ENCODE measurements at regions not wholly inside any gene's neighbourhood (a gene's known extent, or its start where the extent isn't known, plus 50 kb on each side); places are given as distances from the start of the nearest gene placed in this dataset.
"Not testable (repeated sequence)": the region's sequence is repeated elsewhere in the genome, so short reads cannot be mapped to it uniquely, and the experiment has no call there.

DNA sequence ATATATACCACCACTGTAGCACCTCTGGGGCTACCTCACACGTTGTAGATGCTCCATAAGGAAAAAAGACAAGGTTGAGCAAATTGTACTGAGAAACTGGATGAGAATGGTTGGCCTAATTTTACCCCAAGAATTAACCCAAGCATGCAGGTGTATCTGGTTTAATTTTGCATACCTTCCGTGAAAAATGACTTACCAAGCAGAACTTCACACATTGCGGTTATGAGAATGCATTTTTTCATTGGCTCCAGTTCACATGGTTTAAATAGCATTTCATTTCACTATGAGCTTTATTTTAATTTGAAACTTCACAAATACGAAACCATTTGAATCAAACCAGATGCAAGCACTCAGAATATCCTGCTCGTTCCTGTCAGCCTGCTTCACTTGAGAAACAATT lies 512.2 kb downstream of the LTN1 start:
- no peak for TF ChIP-seq EZH2 (IDR thresholded peaks at IDR 0.05; ENCODE audit: borderline replicate concordance, low read depth, low read length, poor library complexity, severe bottlenecking)
- TF ChIP-seq, protein P1, sequence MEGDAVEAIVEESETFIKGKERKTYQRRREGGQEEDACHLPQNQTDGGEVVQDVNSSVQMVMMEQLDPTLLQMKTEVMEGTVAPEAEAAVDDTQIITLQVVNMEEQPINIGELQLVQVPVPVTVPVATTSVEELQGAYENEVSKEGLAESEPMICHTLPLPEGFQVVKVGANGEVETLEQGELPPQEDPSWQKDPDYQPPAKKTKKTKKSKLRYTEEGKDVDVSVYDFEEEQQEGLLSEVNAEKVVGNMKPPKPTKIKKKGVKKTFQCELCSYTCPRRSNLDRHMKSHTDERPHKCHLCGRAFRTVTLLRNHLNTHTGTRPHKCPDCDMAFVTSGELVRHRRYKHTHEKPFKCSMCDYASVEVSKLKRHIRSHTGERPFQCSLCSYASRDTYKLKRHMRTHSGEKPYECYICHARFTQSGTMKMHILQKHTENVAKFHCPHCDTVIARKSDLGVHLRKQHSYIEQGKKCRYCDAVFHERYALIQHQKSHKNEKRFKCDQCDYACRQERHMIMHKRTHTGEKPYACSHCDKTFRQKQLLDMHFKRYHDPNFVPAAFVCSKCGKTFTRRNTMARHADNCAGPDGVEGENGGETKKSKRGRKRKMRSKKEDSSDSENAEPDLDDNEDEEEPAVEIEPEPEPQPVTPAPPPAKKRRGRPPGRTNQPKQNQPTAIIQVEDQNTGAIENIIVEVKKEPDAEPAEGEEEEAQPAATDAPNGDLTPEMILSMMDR (conservative IDR thresholded peaks at IDR 0.05; ENCODE audit: low read depth, low read length), result no peak
- Histone ChIP-seq H3K9me3 (ENCODE audit: low read depth, low read length, poor library complexity, severe bottlenecking) (no peaks in the 10 kb centered on the region), H3K4me3 (ENCODE audit: low read depth, low read length, poor library complexity, severe bottlenecking) (no peak overlapping the region), H3K36me3 (ENCODE audit: insufficient read depth, low read length, poor library complexity, severe bottlenecking) (no peaks in the 10 kb centered on the region), H3K27me3 (replicated peaks; ENCODE audit: insufficient read depth, low read depth, low read length, poor library complexity) (no peaks in the 10 kb centered on the region), H3K27ac (ENCODE audit: low read depth, low read length, poor library complexity, severe bottlenecking) (no peak overlapping the region), H3K4me1 (ENCODE audit: insufficient read depth, low read length, poor library complexity, severe bottlenecking) (no peaks in the 10 kb centered on the region)
- ChIA-PET CTCF (no interaction called here), POLR2A (ENCODE audit: low non-redundant PET) (no interaction called here)
- intact Hi-C loops (cut with micrococcal nuclease; ENCODE audit: unreplicated experiment), result no loop called here
- no TSS peak for BruUV-seq (replicated peaks)
- no peak for DNase-seq (ENCODE audit: low spot score)

GRCh38 chr21:28473530-28474220 lies 519.0 kb downstream of the LTN1 start:
- H3K4me3 ChIP-seq (ENCODE audit: low read depth, low read length, poor library complexity, severe bottlenecking), result no peak overlapping the region
- H3K27ac ChIP-seq (ENCODE audit: low read depth, low read length, poor library complexity, severe bottlenecking), result no peak overlapping the region
- BruUV-seq (replicated peaks), result no TSS peak
- no peaks in the 10 kb centered on the region for H3K4me1 ChIP-seq (ENCODE audit: insufficient read depth, low read length, poor library complexity, severe bottlenecking)
- H3K36me3 ChIP-seq (ENCODE audit: insufficient read depth, low read length, poor library complexity, severe bottlenecking), result no peaks in the 10 kb centered on the region
- POLR2A ChIA-PET (ENCODE audit: low non-redundant PET), result no interaction called here
- intact Hi-C loops (cut with micrococcal nuclease; ENCODE audit: unreplicated experiment), result no loop called here
- no peaks in the 10 kb centered on the region for H3K9me3 ChIP-seq (ENCODE audit: low read depth, low read length, poor library complexity, severe bottlenecking)
- CTCF ChIA-PET, result no interaction called here
- no peaks in the 10 kb centered on the region for H3K27me3 ChIP-seq (replicated peaks; ENCODE audit: insufficient read depth, low read depth, low read length, poor library complexity)
- DNase-seq (ENCODE audit: low spot score), result no peak
- TF ChIP-seq, protein P1 (conservative IDR thresholded peaks at IDR 0.05; ENCODE audit: low read depth, low read length), result no peak
- no peak for TF ChIP-seq EZH2 (IDR thresholded peaks at IDR 0.05; ENCODE audit: borderline replicate concordance, low read depth, low read length, poor library complexity, severe bottlenecking)

DNA sequence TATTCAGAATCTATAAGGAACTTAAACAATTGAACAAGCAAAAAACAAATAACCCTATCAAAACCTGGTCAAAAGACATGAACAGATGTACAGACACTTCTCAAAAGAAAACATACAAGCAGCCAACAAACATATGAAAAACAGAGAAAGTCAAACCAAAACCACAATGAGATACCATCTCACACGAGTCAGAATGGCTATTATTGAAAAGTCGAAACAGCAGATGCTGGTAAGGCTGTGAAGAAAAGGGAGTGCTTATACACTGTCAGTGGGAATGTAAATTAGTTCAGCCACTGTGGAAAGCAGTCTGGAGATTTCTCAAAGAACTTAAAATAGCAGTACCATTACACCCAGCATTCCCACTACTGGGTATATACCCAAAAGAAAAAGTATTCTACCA lies 520.1 kb downstream of the LTN1 start:
- H3K9me3 ChIP-seq (ENCODE audit: low read depth, low read length, poor library complexity, severe bottlenecking); H3K27ac ChIP-seq (ENCODE audit: low read depth, low read length, poor library complexity, severe bottlenecking); intact Hi-C loops (cut with micrococcal nuclease; ENCODE audit: unreplicated experiment); BruUV-seq (replicated peaks); DNase-seq (ENCODE audit: low spot score); H3K27me3 ChIP-seq (replicated peaks; ENCODE audit: insufficient read depth, low read depth, low read length, poor library complexity); CTCF ChIA-PET; POLR2A ChIA-PET (ENCODE audit: low non-redundant PET); H3K36me3 ChIP-seq (ENCODE audit: insufficient read depth, low read length, poor library complexity, severe bottlenecking); H3K4me3 ChIP-seq (ENCODE audit: low read depth, low read length, poor library complexity, severe bottlenecking); H3K4me1 ChIP-seq (ENCODE audit: insufficient read depth, low read length, poor library complexity, severe bottlenecking): not testable (repeated sequence)

DNA sequence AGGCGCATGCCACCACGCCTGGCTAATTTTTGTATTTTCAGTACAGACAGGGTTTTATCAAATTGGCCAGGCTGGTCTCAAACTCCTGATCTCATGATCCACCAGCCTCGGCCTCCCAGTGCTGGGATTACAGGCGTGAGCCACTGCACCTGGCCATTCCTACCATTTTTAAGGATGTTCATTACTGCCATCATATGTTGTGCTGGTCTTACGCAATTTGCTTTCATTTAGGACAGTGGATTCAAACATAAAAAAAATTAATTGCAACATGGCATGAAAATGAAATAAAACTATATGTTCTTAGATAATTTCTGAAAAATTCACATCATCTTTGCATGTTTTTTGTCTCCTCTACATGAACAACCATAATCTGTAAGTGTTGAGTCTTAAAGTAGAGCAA lies 527.7 kb downstream of the LTN1 start:
- Histone ChIP-seq H3K4me3 (ENCODE audit: low read depth, low read length, poor library complexity, severe bottlenecking) (no peak overlapping the region), H3K27me3 (replicated peaks; ENCODE audit: insufficient read depth, low read depth, low read length, poor library complexity) (no peaks in the 10 kb centered on the region), H3K9me3 (ENCODE audit: low read depth, low read length, poor library complexity, severe bottlenecking) (no peaks in the 10 kb centered on the region), H3K27ac (ENCODE audit: low read depth, low read length, poor library complexity, severe bottlenecking) (no peak overlapping the region), H3K36me3 (ENCODE audit: insufficient read depth, low read length, poor library complexity, severe bottlenecking) (no peaks in the 10 kb centered on the region), H3K4me1 (ENCODE audit: insufficient read depth, low read length, poor library complexity, severe bottlenecking) (no peaks in the 10 kb centered on the region)
- DNase-seq (ENCODE audit: low spot score), result no peak
- ChIA-PET POLR2A (ENCODE audit: low non-redundant PET) (no interaction called here), CTCF (no interaction called here)
- no TSS peak for BruUV-seq (replicated peaks)
- intact Hi-C loops (cut with micrococcal nuclease; ENCODE audit: unreplicated experiment), result no loop called here
- no peak for TF ChIP-seq EZH2 (IDR thresholded peaks at IDR 0.05; ENCODE audit: borderline replicate concordance, low read depth, low read length, poor library complexity, severe bottlenecking)
- TF ChIP-seq, protein P1 (conservative IDR thresholded peaks at IDR 0.05; ENCODE audit: low read depth, low read length), result no peak

Measured in A673 (cell line).